Dedifferentiated amniotic fluid mesenchymal stem cell (primary cell): ENCODE measurements at regions not wholly inside any gene's neighbourhood (a gene's known extent, or its start where the extent isn't known, plus 50 kb on each side); places are given as distances from the start of the nearest gene placed in this dataset.

ENCODE experiments used
- DNase-seq: peaks from one replicate; pipeline ENCODE4 v3.0.0-alpha.2; 2016; ENCODE audit errors: extremely low spot score

- DNase-seq: peak; percentile 31
Observed at GRCh38 chr3:44055951-44056350, 185.7 kb upstream of the TOPAZ1 start.

- DNase-seq: no peak
Observed at GRCh38 chr3:44056446-44057240, 185.0 kb upstream of the TOPAZ1 start.

DNA sequence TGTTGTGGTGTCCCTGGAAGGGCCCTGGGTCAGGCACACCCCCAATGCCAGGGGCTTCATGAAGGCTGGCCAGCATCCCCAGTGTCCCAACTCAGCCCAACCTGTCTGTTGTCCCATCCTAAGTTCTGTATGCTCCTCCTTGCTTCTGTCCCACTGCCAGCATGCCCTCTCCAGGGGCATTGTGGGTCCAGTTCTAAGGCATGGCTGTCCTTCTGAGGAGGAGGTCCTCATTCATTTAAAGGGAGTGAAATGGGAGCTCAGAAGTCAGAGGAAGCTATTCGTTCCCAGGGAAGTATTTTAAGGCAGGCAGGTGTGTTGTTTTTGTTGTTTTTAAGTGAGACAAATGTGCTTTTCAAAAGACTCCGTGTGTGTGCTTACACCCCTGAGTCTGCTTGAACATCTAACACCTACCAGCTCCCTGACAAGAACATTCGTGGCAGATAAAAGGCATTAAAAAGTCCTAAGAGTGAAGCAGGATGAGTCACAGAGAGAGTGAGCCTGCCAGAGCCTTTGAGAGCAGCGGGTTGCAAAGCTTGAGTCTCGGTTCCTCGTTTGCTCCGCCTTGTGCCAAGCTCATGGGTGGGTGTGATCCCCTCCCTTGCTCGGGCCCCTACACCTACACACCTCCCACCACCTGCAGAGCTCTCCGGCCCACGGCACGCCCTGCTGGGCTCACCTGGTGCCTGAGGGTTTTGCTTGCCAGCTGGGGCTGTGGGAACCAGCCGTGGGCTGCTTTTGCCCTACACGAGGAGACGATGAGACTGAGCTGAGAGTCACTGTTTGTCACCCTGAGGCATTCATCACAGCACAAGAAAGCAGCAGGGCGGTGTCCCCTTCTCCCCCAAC is 183.4 kb upstream of the TOPAZ1 start:
- no peak for DNase-seq

DNA sequence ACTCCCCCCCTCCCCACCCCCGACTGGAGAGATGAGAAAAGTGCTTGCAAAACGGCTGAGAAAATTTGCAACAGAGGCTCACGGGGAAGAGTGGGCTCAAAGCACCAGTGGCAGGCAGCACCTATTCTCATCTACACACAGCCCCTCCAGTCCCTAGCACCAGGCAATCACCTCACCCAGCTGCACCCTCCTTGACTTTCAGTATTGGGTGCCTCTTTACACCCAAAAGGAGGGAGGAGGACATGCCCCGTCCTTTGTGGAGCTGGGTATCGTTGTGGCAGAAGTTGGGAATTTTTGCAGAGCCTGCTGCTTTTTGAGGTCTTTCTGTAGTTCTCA is 182.8 kb upstream of the TOPAZ1 start:
- no peak for DNase-seq

GRCh38 chr3:44060164-44060563 is 181.5 kb upstream of the TOPAZ1 start:
- no peak for DNase-seq

- no peak for DNase-seq
Observed at GRCh38 chr3:44061268-44061667, 180.4 kb upstream of the TOPAZ1 start.

- DNase-seq: no peak
Observed at GRCh38 chr3:44061961-44062360, 179.7 kb upstream of the TOPAZ1 start.

- DNase-seq: peak; percentile 21
Observed at GRCh38 chr3:44065311-44066094, 176.2 kb upstream of the TOPAZ1 start.

GRCh38 chr3:44066806-44067205 is 174.9 kb upstream of the TOPAZ1 start:
- DNase-seq: no peak

DNA sequence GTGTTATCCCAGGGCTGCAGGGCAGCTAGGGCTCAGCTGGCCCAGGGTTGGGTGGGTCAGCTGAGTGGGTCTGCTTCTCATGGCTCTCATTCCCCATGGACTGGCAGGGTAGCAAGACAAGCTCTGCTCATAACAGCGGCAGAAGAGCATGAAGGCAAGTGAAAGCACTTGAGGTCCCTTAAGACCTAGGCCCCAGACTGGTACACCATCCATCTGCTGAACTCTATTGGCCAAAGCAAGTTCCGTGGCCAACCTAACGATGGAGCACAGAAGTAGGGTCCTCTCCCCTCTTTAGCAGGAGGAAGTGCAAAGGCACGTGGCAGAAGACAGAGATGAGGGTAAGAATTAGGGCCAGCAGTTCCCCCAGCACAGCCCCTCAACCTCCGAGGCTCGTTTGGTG is 174.3 kb upstream of the TOPAZ1 start:
- DNase-seq: no peak

DNA sequence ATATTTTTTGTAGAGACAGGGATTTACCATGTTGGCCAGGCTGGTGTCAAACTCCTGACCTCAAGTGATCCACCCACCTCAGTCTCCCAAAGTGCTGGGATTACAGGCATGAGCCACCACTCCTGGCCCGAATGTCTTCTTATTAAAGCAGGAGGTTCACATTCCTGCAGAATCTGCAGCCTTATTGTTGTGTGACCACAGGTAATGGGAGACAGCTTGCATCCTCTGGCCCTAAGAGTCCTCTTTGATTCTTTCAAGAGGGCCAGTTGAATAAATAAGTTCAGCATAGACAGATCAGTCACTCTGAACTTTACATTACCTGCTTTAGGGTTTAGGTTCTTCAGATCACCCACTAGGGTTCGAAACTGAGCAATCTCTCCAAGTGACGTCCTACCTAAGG is 172.9 kb upstream of the TOPAZ1 start:
- no peak for DNase-seq

DNA sequence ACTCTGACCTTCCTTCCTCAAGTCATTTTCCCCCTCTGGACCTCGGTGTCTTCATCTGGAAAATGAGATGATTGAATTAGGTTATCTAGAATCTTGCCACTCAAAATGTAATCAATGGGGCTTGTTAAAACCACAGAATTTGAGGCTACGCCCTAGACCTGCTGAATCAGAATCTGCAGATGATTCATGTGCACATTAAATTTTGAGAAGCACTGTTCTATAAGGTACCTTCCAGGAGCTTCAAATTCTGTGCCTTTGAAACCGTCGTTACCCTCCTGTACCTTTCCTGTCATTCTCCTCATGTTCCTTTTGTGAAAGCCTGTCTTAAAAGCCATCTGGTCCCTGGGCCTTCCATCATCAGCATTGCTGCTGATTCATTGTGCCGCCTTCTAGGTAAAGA is 172.4 kb upstream of the TOPAZ1 start:
- DNase-seq: no peak

DNA sequence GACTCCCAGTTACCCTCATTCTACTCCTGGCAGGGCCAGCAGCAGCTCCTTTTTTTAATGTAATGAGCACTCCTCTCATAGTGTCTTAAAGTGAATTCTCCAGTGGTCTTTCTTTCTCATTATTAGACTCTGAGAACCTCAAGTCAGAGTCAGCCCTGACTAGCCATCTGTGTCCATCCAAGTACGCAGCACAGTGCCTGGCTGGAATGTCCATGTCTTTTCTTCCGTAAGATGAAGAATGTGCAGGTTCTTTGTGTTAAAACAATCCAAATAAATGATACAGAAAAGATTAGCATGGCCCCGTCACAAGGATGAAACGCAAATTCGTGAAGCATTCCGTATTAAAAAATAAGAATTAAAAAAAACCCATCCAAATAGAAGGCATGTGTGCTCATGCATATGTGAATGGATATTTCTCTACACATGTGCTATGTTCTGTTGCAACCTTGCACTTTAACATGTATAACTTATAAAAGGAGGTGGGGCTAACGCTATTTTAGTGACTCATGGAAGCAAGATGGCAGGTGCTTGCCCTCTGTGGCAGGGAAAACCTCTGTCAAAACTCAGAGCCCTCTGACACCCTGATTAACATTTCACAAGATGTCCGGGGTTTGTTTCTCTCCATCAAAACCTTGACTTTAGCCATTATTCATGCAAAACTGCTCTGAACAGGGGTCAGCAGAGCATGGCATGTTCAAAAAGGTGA is 170.7 kb upstream of the TOPAZ1 start:
- no peak for DNase-seq

- no peak for DNase-seq
Observed at GRCh38 chr3:44072601-44073540, 168.8 kb upstream of the TOPAZ1 start.

- DNase-seq: no peak
Observed at GRCh38 chr3:44074181-44074580, 167.5 kb upstream of the TOPAZ1 start.

- no peak for DNase-seq
Observed at GRCh38 chr3:44076221-44076829, 165.4 kb upstream of the TOPAZ1 start.

- no peak for DNase-seq
Observed at GRCh38 chr3:44077267-44077666, 164.4 kb upstream of the TOPAZ1 start.

DNA sequence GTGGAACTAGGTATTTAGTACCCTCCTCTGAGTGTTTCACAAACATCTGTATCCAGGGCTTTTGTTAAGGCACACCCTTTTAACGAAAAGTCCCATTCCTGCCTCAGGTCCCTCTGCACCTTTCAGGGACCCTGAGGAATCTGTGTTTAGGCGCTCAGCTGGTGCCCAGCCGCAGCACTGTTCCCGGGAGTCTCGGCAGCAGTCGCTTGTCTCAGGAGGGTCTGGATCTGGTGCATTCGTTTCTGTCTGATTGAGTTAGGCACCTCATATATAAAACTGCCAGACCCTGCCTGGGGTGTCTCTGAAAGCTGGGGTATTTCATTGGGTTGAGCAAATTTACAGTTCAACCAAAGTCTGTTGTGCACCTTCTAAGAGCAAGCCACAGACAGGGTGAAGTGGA is 162.8 kb upstream of the TOPAZ1 start:
- DNase-seq: no peak

DNA sequence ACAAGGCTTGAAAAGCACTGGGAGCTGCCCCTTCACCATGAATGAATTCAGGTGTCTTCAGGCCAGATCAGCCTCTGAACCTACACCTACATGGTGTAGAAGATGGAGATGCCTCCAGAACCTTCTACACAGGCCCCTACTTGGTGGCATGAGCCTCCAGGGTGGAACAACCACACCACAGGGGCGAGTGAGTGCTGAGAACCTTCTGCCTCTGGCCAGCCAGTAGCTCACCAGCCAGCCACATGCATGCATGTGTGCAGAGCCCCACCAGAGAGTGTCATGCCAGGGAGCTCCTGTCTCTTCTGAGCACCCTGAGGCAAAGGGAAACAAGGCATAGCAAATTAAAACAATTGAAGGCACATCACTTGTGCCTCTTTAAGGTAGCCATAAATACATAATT is 161.8 kb upstream of the TOPAZ1 start:
- DNase-seq: no peak

GRCh38 chr3:44080474-44081072 is 161.1 kb upstream of the TOPAZ1 start:
- DNase-seq: no peak
